Karpas-422 (cell line): ENCODE measurements at regions not wholly inside any gene's neighbourhood (a gene's known extent, or its start where the extent isn't known, plus 50 kb on each side); places are given as distances from the start of the nearest gene placed in this dataset.

ENCODE experiments used
- DNase-seq: peaks from one replicate; pipeline ENCODE4 v3.0.0-alpha.2; 2015
- H2AFZ ChIP-seq: fragments of 200-600 bp; sonication (generic); 2 replicates; pipeline ENCODE4 v1.6.1; 2014; ENCODE audit warnings: antibody characterized with exemption, low read length, mixed read lengths
- H3K27ac ChIP-seq: fragments of 200-600 bp; sonication (generic); 2 replicates; pipeline ENCODE4 v1.5.1; 2014; ENCODE audit warnings: mild to moderate bottlenecking, low read length, moderate library complexity
- H3K27me3 ChIP-seq: fragments of 200-600 bp; sonication (generic); 2 replicates; pipeline ENCODE4 v1.6.1; 2014; ENCODE audit warnings: low read length, mixed read lengths
- H3K36me3 ChIP-seq: fragments of 200-600 bp; sonication (generic); 2 replicates; pipeline ENCODE4 v1.6.1; 2014; ENCODE audit warnings: low read length, mixed read lengths; ENCODE audit not compliant: insufficient read depth
- H3K4me1 ChIP-seq: fragments of 200-600 bp; sonication (generic); 2 replicates; pipeline ENCODE4 v1.6.1; 2014; ENCODE audit warnings: mild to moderate bottlenecking, low read length, mixed read lengths
- H3K4me2 ChIP-seq: fragments of 200-600 bp; sonication (generic); 2 replicates; pipeline ENCODE4 v1.6.1; 2014; ENCODE audit warnings: low read length, low read depth, mild to moderate bottlenecking; ENCODE audit not compliant: poor library complexity, severe bottlenecking
- H3K4me3 ChIP-seq: fragments of 200-600 bp; sonication (generic); 2 replicates; pipeline ENCODE4 v1.5.1; 2014; ENCODE audit warnings: mild to moderate bottlenecking, antibody characterized with exemption, low read length, mixed read lengths
- H3K79me2 ChIP-seq: fragments of 200-600 bp; sonication (generic); 2 replicates; pipeline ENCODE4 v1.6.1; 2014; ENCODE audit warnings: mild to moderate bottlenecking, low read length, mixed read lengths
- H3K9ac ChIP-seq: fragments of 200-600 bp; sonication (generic); 2 replicates; pipeline ENCODE4 v1.6.0; 2014; ENCODE audit warnings: low read length
- H3K9me2 ChIP-seq: fragments of 200-600 bp; sonication (generic), shearing (Covaris generic); replicated peaks from 2 replicates; pipeline ENCODE4 v1.6.0; 2014; ENCODE audit warnings: mild to moderate bottlenecking, low read length, moderate library complexity; ENCODE audit not compliant: insufficient read depth
- H3K9me3 ChIP-seq: fragments of 300-700, 200-600 bp; sonication (generic); 2 replicates; pipeline ENCODE4 v1.6.1; 2014; ENCODE audit warnings: low read length, mixed read lengths
- H4K20me1 ChIP-seq: fragments of 200-600 bp; sonication (generic); 2 replicates; pipeline ENCODE4 v1.6.1; 2014; ENCODE audit warnings: mild to moderate bottlenecking, antibody characterized with exemption, low read length, low read depth; ENCODE audit not compliant: insufficient read depth

GRCh38 chr4:89398146-89398545, 90.5 kb upstream of the GPRIN3 start:
- no peaks in the 10 kb centered on the region for H3K9me3 ChIP-seq
- H3K36me3 ChIP-seq = no peaks in the 10 kb centered on the region
- no peak for DNase-seq
- no peak overlapping the region for H2AFZ ChIP-seq
- no peaks in the 10 kb centered on the region for H3K4me1 ChIP-seq
- H3K9me2 ChIP-seq = no peaks in the 10 kb centered on the region
- no peak overlapping the region for H3K27ac ChIP-seq
- no peak overlapping the region for H3K9ac ChIP-seq
- no peaks in the 10 kb centered on the region for H3K79me2 ChIP-seq
- no peaks in the 10 kb centered on the region for H3K27me3 ChIP-seq
- no peak overlapping the region for H3K4me3 ChIP-seq
- no peaks in the 10 kb centered on the region for H4K20me1 ChIP-seq
- H3K4me2 ChIP-seq = no peak overlapping the region

- H3K9me2 ChIP-seq = no peaks in the 10 kb centered on the region
These were observed 89.8 kb upstream of the GPRIN3 start for GRCh38 chr4:89397441-89397840.

GRCh38 chr4:89382439-89382838, 74.8 kb upstream of the GPRIN3 start:
- no peak overlapping the region for H2AFZ ChIP-seq
- H3K9me2 ChIP-seq = no peaks in the 10 kb centered on the region
- DNase-seq = no peak
- H4K20me1 ChIP-seq = no peaks in the 10 kb centered on the region
- no peaks in the 10 kb centered on the region for H3K79me2 ChIP-seq
- H3K27ac ChIP-seq = no peak overlapping the region
- no peaks in the 10 kb centered on the region for H3K9me3 ChIP-seq
- no peaks in the 10 kb centered on the region for H3K27me3 ChIP-seq
- H3K4me1 ChIP-seq = peaks cover 4% of the 10 kb centered on the region
- H3K9ac ChIP-seq = no peak overlapping the region
- H3K36me3 ChIP-seq = no peaks in the 10 kb centered on the region
- H3K4me2 ChIP-seq = no peak overlapping the region
- no peak overlapping the region for H3K4me3 ChIP-seq

More at GRCh38 chr4:89397441-89397840, 89.8 kb upstream of the GPRIN3 start:
- no peak overlapping the region for H3K27ac ChIP-seq
- no peaks in the 10 kb centered on the region for H3K4me1 ChIP-seq
- no peaks in the 10 kb centered on the region for H4K20me1 ChIP-seq
- no peak for DNase-seq
- no peaks in the 10 kb centered on the region for H3K79me2 ChIP-seq
- H3K36me3 ChIP-seq = no peaks in the 10 kb centered on the region
- H3K4me3 ChIP-seq = no peak overlapping the region
- no peak overlapping the region for H3K4me2 ChIP-seq
- H3K27me3 ChIP-seq = no peaks in the 10 kb centered on the region
- no peaks in the 10 kb centered on the region for H3K9me3 ChIP-seq
- no peak overlapping the region for H3K9ac ChIP-seq
- H2AFZ ChIP-seq = no peak overlapping the region

- H3K9ac ChIP-seq = no peak overlapping the region
- no peaks in the 10 kb centered on the region for H3K79me2 ChIP-seq
- H3K4me1 ChIP-seq = peaks cover 4% of the 10 kb centered on the region
- no peaks in the 10 kb centered on the region for H3K9me3 ChIP-seq
- H4K20me1 ChIP-seq = no peaks in the 10 kb centered on the region
- H3K36me3 ChIP-seq = no peaks in the 10 kb centered on the region
- H3K4me2 ChIP-seq = no peak overlapping the region
- no peak for DNase-seq
- no peak overlapping the region for H3K27ac ChIP-seq
- no peak overlapping the region for H3K4me3 ChIP-seq
- no peak overlapping the region for H2AFZ ChIP-seq
- H3K27me3 ChIP-seq = no peaks in the 10 kb centered on the region
- no peaks in the 10 kb centered on the region for H3K9me2 ChIP-seq
These were observed 73.4 kb upstream of the GPRIN3 start for GRCh38 chr4:89380980-89381379.

- Histone ChIP-seq H3K4me1 (peaks cover 4% of the 10 kb centered on the region), H3K9me2 (no peaks in the 10 kb centered on the region), H3K79me2 (no peaks in the 10 kb centered on the region), H3K9ac (no peak overlapping the region), H2AFZ (no peak overlapping the region), H3K36me3 (no peaks in the 10 kb centered on the region), H3K27me3 (no peaks in the 10 kb centered on the region), H3K27ac (no peak overlapping the region), H3K4me2 (no peak overlapping the region), H4K20me1 (no peaks in the 10 kb centered on the region), H3K9me3 (no peaks in the 10 kb centered on the region), H3K4me3 (no peak overlapping the region)
- DNase-seq = no peak
These were observed 72.0 kb upstream of the GPRIN3 start for GRCh38 chr4:89379511-89380044.

- DNase-seq = no peak
- Histone ChIP-seq H3K27me3 (no peaks in the 10 kb centered on the region), H3K9me2 (no peaks in the 10 kb centered on the region), H3K4me2 (no peak overlapping the region), H4K20me1 (no peaks in the 10 kb centered on the region), H3K79me2 (no peaks in the 10 kb centered on the region), H3K4me3 (no peak overlapping the region), H3K9ac (no peak overlapping the region), H3K36me3 (no peaks in the 10 kb centered on the region), H2AFZ (no peak overlapping the region), H3K27ac (no peak overlapping the region), H3K9me3 (no peaks in the 10 kb centered on the region), H3K4me1 (no peaks in the 10 kb centered on the region; the same call in 1 of the 2 replicates)
These were observed 65.8 kb upstream of the GPRIN3 start for GRCh38 chr4:89373394-89373793.

- no peak overlapping the region for H3K27ac ChIP-seq
- no peak overlapping the region for H3K9ac ChIP-seq
- H3K9me3 ChIP-seq = no peaks in the 10 kb centered on the region
- no peaks in the 10 kb centered on the region for H3K27me3 ChIP-seq
- no peak for DNase-seq
- no peaks in the 10 kb centered on the region for H3K79me2 ChIP-seq
- H3K4me2 ChIP-seq = no peak overlapping the region
- H2AFZ ChIP-seq = no peak overlapping the region
- H3K4me1 ChIP-seq = no peaks in the 10 kb centered on the region; the same call in 1 of the 2 replicates
- H3K9me2 ChIP-seq = no peaks in the 10 kb centered on the region
- no peaks in the 10 kb centered on the region for H3K36me3 ChIP-seq
- no peaks in the 10 kb centered on the region for H4K20me1 ChIP-seq
- H3K4me3 ChIP-seq = no peak overlapping the region
These were observed 64.0 kb upstream of the GPRIN3 start for GRCh38 chr4:89371614-89372013.

- Histone ChIP-seq H3K9ac (no peak overlapping the region), H4K20me1 (no peaks in the 10 kb centered on the region), H3K79me2 (no peaks in the 10 kb centered on the region), H3K9me2 (no peaks in the 10 kb centered on the region), H3K9me3 (no peaks in the 10 kb centered on the region), H3K27ac (no peak overlapping the region), H3K4me2 (no peak overlapping the region), H3K4me1 (no peaks in the 10 kb centered on the region; the same call in 1 of the 2 replicates), H2AFZ (no peak overlapping the region), H3K4me3 (no peak overlapping the region), H3K27me3 (no peaks in the 10 kb centered on the region), H3K36me3 (no peaks in the 10 kb centered on the region)
- no peak for DNase-seq
These were observed 62.0 kb upstream of the GPRIN3 start for GRCh38 chr4:89369581-89369980.

GRCh38 chr4:89368861-89369260, 61.3 kb upstream of the GPRIN3 start:
- H3K9me2 ChIP-seq = no peaks in the 10 kb centered on the region
- H3K4me1 ChIP-seq = no peaks in the 10 kb centered on the region; the same call in 1 of the 2 replicates
- no peaks in the 10 kb centered on the region for H3K36me3 ChIP-seq
- H3K9me3 ChIP-seq = no peaks in the 10 kb centered on the region
- H3K4me3 ChIP-seq = no peak overlapping the region
- H2AFZ ChIP-seq = no peak overlapping the region
- no peak for DNase-seq
- H3K27ac ChIP-seq = no peak overlapping the region
- H3K79me2 ChIP-seq = no peaks in the 10 kb centered on the region
- H4K20me1 ChIP-seq = no peaks in the 10 kb centered on the region
- H3K9ac ChIP-seq = no peak overlapping the region
- H3K4me2 ChIP-seq = no peak overlapping the region
- no peaks in the 10 kb centered on the region for H3K27me3 ChIP-seq
